Ectodermal cell (in vitro differentiated cells): ENCODE measurements at regions not wholly inside any gene's neighbourhood (a gene's known extent, or its start where the extent isn't known, plus 50 kb on each side); places are given as distances from the start of the nearest gene placed in this dataset.

Source experiments
- H3K27ac ChIP-seq: 2 replicates; pipeline ENCODE4 v1.7.0; 2013; ENCODE audit warnings: mild to moderate bottlenecking, low read depth, low read length; ENCODE audit not compliant: insufficient read depth, poor library complexity, severe bottlenecking
- H3K27me3 ChIP-seq: 2 replicates; pipeline ENCODE4 v1.7.0; 2013; ENCODE audit warnings: mild to moderate bottlenecking, low read length; ENCODE audit not compliant: insufficient read depth, control insufficient read depth, poor library complexity, severe bottlenecking
- H3K36me3 ChIP-seq: one replicate; pipeline ENCODE4 v1.7.0; 2013; ENCODE audit warnings: low read length; ENCODE audit not compliant: control insufficient read depth, insufficient read depth
- H3K4me1 ChIP-seq: one replicate; pipeline ENCODE4 v1.7.0; 2013; ENCODE audit warnings: low read length; ENCODE audit not compliant: control insufficient read depth, insufficient read depth
- H3K4me3 ChIP-seq: 2 replicates; pipeline ENCODE4 v1.7.0; 2013; ENCODE audit warnings: low read depth, low read length, control low read depth; ENCODE audit not compliant: insufficient read depth
- H3K9me3 ChIP-seq: 2 replicates; pipeline ENCODE4 v1.7.0; 2013; ENCODE audit warnings: mild to moderate bottlenecking, low read length, moderate library complexity; ENCODE audit not compliant: control insufficient read depth
- WGBS, 2 experiments: methylation state at CpG; one replicate each; pipeline ENCODE4 v1.1.7; 2013; ENCODE audit warnings: missing lambda C conversion rate in 2 of 2; 5-methylcytosine and 5-hydroxymethylcytosine counted together

GRCh38 chr14:58697930-58698642 lies 60.3 kb downstream of the DACT1 start:
- Histone ChIP-seq H3K27me3 (no peaks in the 10 kb centered on the region), H3K9me3 (no peaks in the 10 kb centered on the region), H3K27ac (no peak overlapping the region), H3K36me3 (no peaks in the 10 kb centered on the region), H3K4me1 (peaks cover 10% of the 10 kb centered on the region), H3K4me3 (no peak overlapping the region)
- WGBS, 2 experiments, result 70 to 78% methylated on average over 3 to 4 of the region's 4 CpGs

DNA sequence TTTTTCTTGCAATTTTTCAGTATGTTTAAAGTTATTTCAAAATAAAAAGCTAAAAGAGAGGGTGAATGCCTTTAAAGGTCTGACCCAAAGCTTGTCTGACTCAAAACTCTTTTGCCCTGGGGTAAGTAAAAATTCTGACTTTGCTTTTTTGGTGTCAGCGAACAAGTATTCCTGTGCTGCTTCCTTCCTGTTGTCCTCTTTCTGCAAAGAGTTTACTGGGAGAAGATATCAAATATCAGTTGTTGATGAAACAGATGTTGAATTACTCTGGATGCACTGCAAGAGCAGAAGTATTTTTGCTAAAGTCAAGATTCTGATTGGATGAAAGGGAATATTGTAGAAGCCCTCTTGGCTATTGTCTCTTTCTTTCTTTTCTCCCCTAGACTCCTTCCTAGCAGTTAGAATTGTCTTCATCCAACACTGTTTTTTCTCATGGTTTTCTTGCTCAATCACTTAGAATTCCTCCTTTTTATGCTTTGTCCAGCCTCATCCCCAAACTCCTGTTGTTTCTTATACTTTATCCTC lies 62.0 kb downstream of the DACT1 start:
- Histone ChIP-seq H3K27me3 (no peaks in the 10 kb centered on the region), H3K27ac (no peak overlapping the region), H3K36me3 (no peaks in the 10 kb centered on the region), H3K4me3 (no peak overlapping the region), H3K4me1 (peaks cover 24% of the 10 kb centered on the region), H3K9me3 (no peaks in the 10 kb centered on the region)
- 98 to 100% methylated on average over 1 of the region's 1 CpG for WGBS, 2 experiments

DNA sequence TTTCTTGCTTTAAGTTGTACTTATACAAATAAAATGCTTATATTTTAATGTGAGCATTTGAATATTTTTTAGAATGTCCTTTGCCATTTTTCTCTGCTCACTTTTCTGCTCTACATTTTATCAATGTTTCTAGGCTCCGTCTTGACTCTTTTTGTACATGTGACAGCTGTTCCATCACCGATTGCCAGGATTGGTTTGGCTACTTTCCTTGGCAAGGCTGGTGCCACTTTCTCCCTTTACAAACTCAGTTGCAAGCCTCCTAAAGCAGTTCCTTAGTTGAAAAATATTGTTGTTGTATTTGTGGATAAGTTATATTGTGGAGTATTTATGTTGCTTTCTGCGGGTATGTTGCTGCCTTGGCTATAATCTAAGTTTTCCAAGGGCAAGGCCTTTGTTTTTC lies 63.4 kb downstream of the DACT1 start:
- Histone ChIP-seq H3K27me3 (no peaks in the 10 kb centered on the region), H3K4me1 (peaks cover 27% of the 10 kb centered on the region), H3K4me3 (no peak overlapping the region), H3K27ac (no peak overlapping the region), H3K36me3 (no peaks in the 10 kb centered on the region), H3K9me3 (no peaks in the 10 kb centered on the region)
- 96 to 100% methylated on average over 3 of the region's 3 CpGs for WGBS, 2 experiments

GRCh38 chr14:58701604-58702003 lies 63.8 kb downstream of the DACT1 start:
- Histone ChIP-seq H3K36me3 (no peaks in the 10 kb centered on the region), H3K4me1 (peaks cover 27% of the 10 kb centered on the region), H3K27me3 (no peaks in the 10 kb centered on the region), H3K27ac (no peak overlapping the region), H3K9me3 (no peaks in the 10 kb centered on the region), H3K4me3 (no peak overlapping the region)
- 94 to 97% methylated on average over 1 of the region's 1 CpG for WGBS, 2 experiments

DNA sequence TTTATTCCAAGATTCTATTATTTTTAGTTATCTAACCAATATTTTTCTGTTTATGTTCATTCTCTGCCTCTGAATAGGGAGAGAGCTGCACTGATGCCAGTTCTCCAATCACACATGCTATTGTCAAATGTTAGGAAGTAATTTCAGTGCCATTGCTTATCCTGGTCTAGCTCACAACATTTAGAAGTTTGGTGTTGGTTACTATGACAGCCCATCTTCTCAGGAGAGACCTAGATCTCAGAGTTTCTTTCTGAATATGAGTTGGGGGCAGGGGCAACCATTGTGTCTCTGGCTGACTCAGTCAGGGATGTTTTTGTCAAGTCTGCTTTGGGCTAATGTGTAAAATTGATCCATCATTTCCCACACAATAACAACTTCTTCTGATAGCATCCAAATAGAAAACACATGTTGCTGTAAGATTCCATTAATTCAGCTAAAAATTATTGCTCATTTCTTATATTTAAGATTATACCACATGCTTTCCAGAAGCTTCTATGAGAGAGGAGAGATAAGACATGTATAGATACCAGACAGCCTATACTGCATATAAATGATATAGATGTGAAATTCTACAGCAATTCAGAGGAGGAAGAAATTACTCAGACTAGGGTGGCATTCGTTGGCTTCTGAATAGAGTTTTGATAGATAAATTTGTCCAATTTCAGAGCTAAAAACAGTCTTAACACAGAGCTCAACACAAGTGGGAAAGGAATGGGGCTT lies 64.8 kb downstream of the DACT1 start:
- Histone ChIP-seq H3K4me3 (no peak overlapping the region), H3K9me3 (no peaks in the 10 kb centered on the region), H3K4me1 (peaks cover 23% of the 10 kb centered on the region), H3K27ac (no peak overlapping the region), H3K36me3 (no peaks in the 10 kb centered on the region), H3K27me3 (no peaks in the 10 kb centered on the region)
- 85 to 100% methylated on average over 1 of the region's 1 CpG for WGBS, 2 experiments

GRCh38 chr14:58703161-58703506 lies 65.4 kb downstream of the DACT1 start:
- H3K27me3 ChIP-seq, result no peaks in the 10 kb centered on the region
- no peaks in the 10 kb centered on the region for H3K36me3 ChIP-seq
- no peak overlapping the region for H3K4me3 ChIP-seq
- no peak overlapping the region for H3K27ac ChIP-seq
- 81 to 93% methylated on average over 1 of the region's 1 CpG for WGBS, 2 experiments
- H3K4me1 ChIP-seq, result peaks cover 22% of the 10 kb centered on the region
- H3K9me3 ChIP-seq, result no peaks in the 10 kb centered on the region

DNA sequence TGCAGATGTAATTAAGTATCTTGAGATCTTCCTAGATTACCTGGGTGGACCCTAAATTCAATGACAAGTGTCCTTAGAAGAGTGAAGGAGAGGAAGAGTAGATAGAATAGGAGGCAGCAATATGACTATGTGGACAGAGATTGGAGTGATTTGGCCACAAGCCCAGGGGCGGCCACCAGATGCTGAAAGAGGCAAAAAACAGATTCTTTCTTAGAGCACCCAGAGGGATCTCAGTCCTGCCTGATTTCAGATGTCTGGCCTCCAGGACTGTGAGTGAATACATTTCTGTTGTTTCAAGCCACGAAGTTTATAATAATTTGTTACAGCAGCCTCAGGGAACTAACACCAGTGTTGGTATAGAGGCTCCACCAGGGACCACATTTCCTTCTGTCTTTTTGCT lies 67.3 kb downstream of the DACT1 start:
- 98 to 99% methylated on average over 2 of the region's 2 CpGs for WGBS, 2 experiments
- Histone ChIP-seq H3K9me3 (no peaks in the 10 kb centered on the region), H3K4me3 (no peak overlapping the region), H3K4me1 (peaks cover 23% of the 10 kb centered on the region), H3K27me3 (no peaks in the 10 kb centered on the region), H3K36me3 (no peaks in the 10 kb centered on the region), H3K27ac (no peak overlapping the region)

GRCh38 chr14:58707949-58708348 lies 70.2 kb downstream of the DACT1 start:
- H3K27ac ChIP-seq, result no peak overlapping the region
- H3K4me3 ChIP-seq, result no peak overlapping the region
- H3K9me3 ChIP-seq, result no peaks in the 10 kb centered on the region
- peaks cover 28% of the 10 kb centered on the region for H3K4me1 ChIP-seq
- H3K27me3 ChIP-seq, result no peaks in the 10 kb centered on the region
- no peaks in the 10 kb centered on the region for H3K36me3 ChIP-seq
- WGBS, 2 experiments, result 80 to 90% methylated on average over 1 of the region's 1 CpG

GRCh38 chr14:58709949-58710348 lies 72.2 kb downstream of the DACT1 start:
- no peaks in the 10 kb centered on the region for H3K9me3 ChIP-seq
- H3K36me3 ChIP-seq, result no peaks in the 10 kb centered on the region
- no peak overlapping the region for H3K27ac ChIP-seq
- no peaks in the 10 kb centered on the region for H3K27me3 ChIP-seq
- peaks cover 13% of the 10 kb centered on the region for H3K4me1 ChIP-seq
- WGBS, 2 experiments, result 74 to 75% methylated on average over 2 of the region's 2 CpGs
- no peak overlapping the region for H3K4me3 ChIP-seq

DNA sequence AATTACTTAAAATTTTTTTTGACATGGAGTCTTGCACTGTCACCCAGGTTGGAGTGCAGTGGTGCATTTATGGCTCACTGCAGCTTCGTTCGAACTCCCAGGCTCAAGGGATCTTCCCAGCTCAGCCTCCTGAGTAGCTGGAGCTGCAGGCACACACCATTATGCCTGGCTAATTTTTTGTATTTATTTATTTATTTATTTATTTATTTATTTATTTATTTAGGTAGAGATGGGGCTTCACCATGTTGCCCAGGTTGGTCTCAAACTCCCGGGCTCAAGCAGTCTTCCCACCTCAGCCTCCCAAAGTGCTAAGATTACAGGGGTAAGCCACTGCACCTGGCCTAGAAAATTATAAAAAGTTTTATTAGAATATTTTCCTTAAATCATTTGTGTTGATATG lies 73.6 kb downstream of the DACT1 start:
- Histone ChIP-seq H3K36me3 (no peaks in the 10 kb centered on the region), H3K4me3 (no peak overlapping the region), H3K9me3 (no peaks in the 10 kb centered on the region), H3K4me1 (peaks cover 10% of the 10 kb centered on the region), H3K27me3 (no peaks in the 10 kb centered on the region), H3K27ac (no peak overlapping the region)
- 100% methylated on average over 3 of the region's 3 CpGs for WGBS, 2 experiments
